ENCODE measurements at regions not wholly inside any gene's neighbourhood (a gene's known extent, or its start where the extent isn't known, plus 50 kb on each side); places are given as distances from the start of the nearest gene placed in this dataset.

DNA sequence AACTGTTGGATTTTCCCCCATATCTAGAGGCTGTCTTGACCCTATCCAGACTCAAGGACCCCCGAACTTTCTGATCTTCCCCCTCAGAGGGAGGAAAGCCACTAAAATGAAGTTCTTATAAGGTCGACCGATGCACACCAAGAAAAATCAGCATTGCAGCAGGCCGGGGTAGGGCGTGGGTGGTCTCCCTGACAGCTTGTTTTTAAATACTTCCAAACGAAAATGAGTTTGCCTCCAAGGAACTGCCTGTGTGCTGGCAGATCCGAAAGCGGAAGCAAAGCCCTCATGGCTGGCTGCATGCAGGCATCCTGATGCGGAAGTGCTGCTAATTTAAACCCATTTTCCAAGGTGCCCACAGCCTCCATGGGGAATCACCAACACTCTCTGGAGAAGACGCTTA is 374.3 kb upstream of the XYLT1 start (continued):
- TF ChIP-seq SOX13 (IDR thresholded peaks at IDR 0.05) (no peak), SOX13 (CRISPR knock-in tag; conservative IDR thresholded peaks at IDR 0.05 in 1 of 2, IDR thresholded peaks at IDR 0.05 in 1 of 2) (no peak), ZNF713 (CRISPR knock-in tag; IDR thresholded peaks at IDR 0.05) (no peak)

DNA sequence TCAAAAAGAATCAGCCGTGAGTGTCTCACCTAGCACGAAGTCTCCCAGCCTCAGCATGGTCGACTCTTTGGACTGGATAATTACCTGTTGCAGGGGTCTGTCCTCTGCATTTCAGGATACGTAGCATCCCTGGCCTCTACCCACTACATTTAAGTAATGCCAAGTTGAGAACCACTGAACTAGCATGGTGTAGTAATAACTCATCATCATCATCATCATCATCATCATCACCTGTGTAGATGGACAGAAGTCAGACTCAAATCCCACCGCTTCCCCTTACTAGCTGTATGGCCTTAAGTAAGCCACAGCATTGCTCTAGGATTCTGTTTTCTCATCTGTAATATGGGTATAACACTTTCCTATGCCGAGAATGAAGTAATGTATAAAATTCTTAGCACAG is 373.1 kb upstream of the XYLT1 start:
- Histone ChIP-seq H3K4me2 (ENCODE audit: low read depth, low read length) (no peak overlapping the region), H3K9ac (ENCODE audit: insufficient read depth, low read depth, low read length) (no peak overlapping the region), H3K27ac (ENCODE audit: extremely low read length, insufficient read depth, low read length) (no peak overlapping the region), H3K4me1 (ENCODE audit: insufficient read depth, low read length) (no peaks in the 10 kb centered on the region), H3K27me3 (ENCODE audit: control insufficient read depth in 1 of 2, insufficient read depth in 2 of 2, low read length in 2 of 2) (peaks cover 0 to 21% of the 10 kb centered on the region in 2 experiments; a peak in 1 of 5 replicates), H4K20me1 (ENCODE audit: insufficient read depth, low read length) (no peaks in the 10 kb centered on the region), H3K4me3 (replicated peaks in 1 of 3; ENCODE audit: insufficient read depth in 1 of 3, low read depth in 2 of 3, low read length in 3 of 3) (no peak overlapping the region), H3K79me2 (ENCODE audit: insufficient read depth, low read length) (no peaks in the 10 kb centered on the region), H3K36me3 (replicated peaks in 1 of 2; ENCODE audit: control insufficient read depth in 1 of 2, insufficient read depth in 2 of 2, low read length in 2 of 2) (no peaks in the 10 kb centered on the region), H2AFZ (ENCODE audit: low read length) (no peak overlapping the region), H3K9me3 (ENCODE audit: low read length) (no peaks in the 10 kb centered on the region)
- TF ChIP-seq CREB1 (IDR thresholded peaks at IDR 0.05) (peak; percentile 66; the same call in 1 of the 2 replicates), CREB1 (CRISPR knock-in tag; IDR thresholded peaks at IDR 0.05) (no peak), TCF7 (IDR thresholded peaks at IDR 0.05; ENCODE audit: low read depth) (no peak), HCFC1 (IDR thresholded peaks at IDR 0.05; ENCODE audit: low read depth, low read length) (no peak), TAF1 (CRISPR knock-in tag; IDR thresholded peaks at IDR 0.05) (no peak)
- TF ChIP-seq, protein P1, sequence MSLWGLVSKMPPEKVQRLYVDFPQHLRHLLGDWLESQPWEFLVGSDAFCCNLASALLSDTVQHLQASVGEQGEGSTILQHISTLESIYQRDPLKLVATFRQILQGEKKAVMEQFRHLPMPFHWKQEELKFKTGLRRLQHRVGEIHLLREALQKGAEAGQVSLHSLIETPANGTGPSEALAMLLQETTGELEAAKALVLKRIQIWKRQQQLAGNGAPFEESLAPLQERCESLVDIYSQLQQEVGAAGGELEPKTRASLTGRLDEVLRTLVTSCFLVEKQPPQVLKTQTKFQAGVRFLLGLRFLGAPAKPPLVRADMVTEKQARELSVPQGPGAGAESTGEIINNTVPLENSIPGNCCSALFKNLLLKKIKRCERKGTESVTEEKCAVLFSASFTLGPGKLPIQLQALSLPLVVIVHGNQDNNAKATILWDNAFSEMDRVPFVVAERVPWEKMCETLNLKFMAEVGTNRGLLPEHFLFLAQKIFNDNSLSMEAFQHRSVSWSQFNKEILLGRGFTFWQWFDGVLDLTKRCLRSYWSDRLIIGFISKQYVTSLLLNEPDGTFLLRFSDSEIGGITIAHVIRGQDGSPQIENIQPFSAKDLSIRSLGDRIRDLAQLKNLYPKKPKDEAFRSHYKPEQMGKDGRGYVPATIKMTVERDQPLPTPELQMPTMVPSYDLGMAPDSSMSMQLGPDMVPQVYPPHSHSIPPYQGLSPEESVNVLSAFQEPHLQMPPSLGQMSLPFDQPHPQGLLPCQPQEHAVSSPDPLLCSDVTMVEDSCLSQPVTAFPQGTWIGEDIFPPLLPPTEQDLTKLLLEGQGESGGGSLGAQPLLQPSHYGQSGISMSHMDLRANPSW (CRISPR knock-in tag; IDR thresholded peaks at IDR 0.05; ENCODE audit: borderline replicate concordance), result no peak
- ATAC-seq (no peak), DNase-seq (ENCODE audit: low spot score) (no peak), FAIRE-seq (no peak)
- ChIA-PET POLR2A (no interaction called here), CTCF (ENCODE audit: low intra/inter-chr PET ratio, low total read pairs) (no interaction called here)
- intact Hi-C loops (cut with micrococcal nuclease; ENCODE audit: unreplicated experiment) (no loop called here), in situ Hi-C loops (cut with HindIII; ENCODE audit: extremely low pct_ligation_motif_present, low pct_unique_long_range_greater_than_20kb) (no loop called here)
- no TSS peak for BruUV-seq (replicated peaks)
- WGBS (ENCODE audit: low lambda C conversion rate), result 8% methylated on average over 5 of the region's 6 CpGs

All from HepG2 (cell line).